Prostate gland (tissue), 2 donors: ENCODE measurements at regions not wholly inside any gene's neighbourhood (a gene's known extent, or its start where the extent isn't known, plus 50 kb on each side); places are given as distances from the start of the nearest gene placed in this dataset.

ENCODE experiments used
- CTCF ChIP-seq, 4 experiments: fragments of 200-600 bp in 2 of 4; fragments of 450-650 bp in 2 of 4; sonication (generic) in 2 of 4; IDR thresholded peaks; 1 replicate in 3 of 4; 2 replicates in 1 of 4; pipeline ENCODE4 v1.5.1; 2016 to 2019; ENCODE audit warnings: antibody characterized with exemption in 4 of 4, mild to moderate bottlenecking in 2 of 4, moderate library complexity in 2 of 4
- POLR2A ChIP-seq: fragments of 450-650 bp; IDR thresholded peaks from one replicate; pipeline ENCODE4 v1.6.1; 2016; ENCODE audit warnings: antibody characterized with exemption, mild to moderate bottlenecking
- POLR2AphosphoS5 ChIP-seq: sonication (generic); formaldehyde crosslinking; IDR thresholded peaks from one replicate; pipeline ENCODE4 v1.6.1; 2017; ENCODE audit warnings: antibody characterized with exemption

GRCh38 chr1:84756455-84757082, 66.3 kb upstream of the SSX2IP start:
- TF ChIP-seq POLR2A (no peak), CTCF (IDR thresholded peaks at IDR 0.05) (no peak), POLR2AphosphoS5 (no peak)
